SK-N-MC (cell line): ENCODE measurements at regions not wholly inside any gene's neighbourhood (a gene's known extent, or its start where the extent isn't known, plus 50 kb on each side); places are given as distances from the start of the nearest gene placed in this dataset.

Experiments used
- EZH2 ChIP-seq: fragments of 200-600 bp; sonication (generic); IDR thresholded peaks from one replicate; pipeline ENCODE4 v1.6.1; 2017; ENCODE audit warnings: antibody characterized with exemption
- POLR2AphosphoS5 ChIP-seq: IDR thresholded peaks from 2 replicates; pipeline ENCODE4 v1.6.1; 2012; ENCODE audit warnings: mild to moderate bottlenecking, low read depth, low read length, borderline replicate concordance

DNA sequence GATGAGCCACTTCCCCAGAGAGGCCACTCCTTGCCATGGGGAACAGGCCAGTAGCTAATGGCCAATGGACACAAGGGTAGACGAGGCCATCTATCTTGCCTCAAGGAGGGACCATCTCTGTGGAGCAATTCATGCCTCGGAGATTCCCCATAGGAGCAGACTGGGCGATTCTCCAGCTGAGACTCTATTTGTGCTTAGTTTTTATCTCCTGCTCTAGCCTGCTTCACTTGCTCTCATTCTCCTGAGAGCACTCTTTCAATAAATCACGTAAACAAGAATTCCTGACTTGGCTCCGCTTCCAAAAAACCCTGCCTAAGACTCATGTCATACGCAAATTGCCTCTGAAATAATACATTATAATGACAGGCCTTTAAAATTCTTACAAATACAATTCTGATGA lies 396.4 kb upstream of the USP15 start:
- TF ChIP-seq POLR2AphosphoS5 (no peak), EZH2 (no peak)
